ENCODE measurements at regions not wholly inside any gene's neighbourhood (a gene's known extent, or its start where the extent isn't known, plus 50 kb on each side); places are given as distances from the start of the nearest gene placed in this dataset.

GRCh38 chr12:19826980-19827550 lies 387.8 kb downstream of the AEBP2 start:
- DNase-seq (ENCODE audit: low read depth, low spot score), result no peak

- DNase-seq (ENCODE audit: low read depth, low spot score), result no peak
Observed at GRCh38 chr12:19829100-19829853, 390.0 kb downstream of the AEBP2 start.

DNA sequence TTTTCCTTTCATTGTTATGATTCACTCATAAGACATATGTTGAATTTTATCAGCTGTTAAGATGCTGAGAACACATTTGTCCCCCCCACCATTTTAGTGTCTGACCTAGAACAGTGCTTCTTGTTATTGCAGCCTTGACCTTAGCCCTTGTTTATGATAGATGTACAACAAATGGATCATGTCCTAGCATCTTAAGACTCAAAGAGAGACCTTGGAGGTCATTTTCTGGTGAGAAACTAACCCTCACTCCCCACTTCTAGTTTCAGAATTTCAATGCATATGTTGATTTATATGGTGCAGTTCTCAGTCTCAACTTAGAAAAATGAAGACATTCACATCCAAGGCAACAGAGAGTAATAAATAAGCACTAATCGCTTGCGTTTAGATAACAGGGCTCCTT lies 391.2 kb downstream of the AEBP2 start:
- DNase-seq (ENCODE audit: low read depth, low spot score), result no peak

GRCh38 chr12:19833775-19834501 lies 394.6 kb downstream of the AEBP2 start:
- DNase-seq (ENCODE audit: low read depth, low spot score), result no peak

DNA sequence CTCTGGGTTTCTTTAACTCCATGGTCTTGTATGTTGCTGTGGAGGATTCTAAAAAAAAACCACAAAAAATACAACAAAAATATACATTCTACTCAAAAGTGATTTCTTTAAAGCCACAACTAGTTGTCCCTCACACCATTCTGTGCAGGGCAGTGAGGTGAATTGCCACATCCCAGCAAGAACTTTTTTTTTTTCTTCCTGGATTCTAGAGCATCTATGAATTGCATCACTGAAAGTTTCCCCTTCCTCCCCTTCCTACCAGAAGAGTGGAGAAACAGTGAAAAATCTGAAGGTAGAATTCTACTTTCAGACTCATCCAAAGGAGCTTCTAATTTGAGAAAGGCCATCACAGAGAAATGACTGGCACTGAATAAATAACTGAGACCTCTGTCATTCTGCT lies 395.3 kb downstream of the AEBP2 start:
- no peak for DNase-seq (ENCODE audit: low read depth, low spot score)

DNA sequence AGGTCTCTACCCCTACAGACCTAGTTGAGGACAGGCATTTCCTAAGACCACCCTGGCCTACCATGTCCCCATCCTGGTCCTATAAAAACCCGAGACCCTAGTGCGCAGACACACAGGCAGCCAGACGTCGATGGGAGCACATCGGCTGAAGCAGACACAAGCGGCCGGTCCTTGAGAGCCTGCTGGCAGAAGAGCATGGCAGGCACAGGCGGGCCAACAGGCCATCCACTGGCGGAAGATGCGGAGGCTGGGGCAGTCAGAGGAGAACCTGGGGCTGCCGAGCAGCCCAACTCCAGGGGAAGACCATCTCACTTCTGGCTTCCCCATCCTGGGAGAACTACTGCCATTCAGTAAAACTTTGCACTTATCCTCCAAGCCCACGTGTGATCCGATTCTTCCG lies 396.8 kb downstream of the AEBP2 start:
- no peak for DNase-seq (ENCODE audit: low read depth, low spot score)

GRCh38 chr12:19836456-19836855 lies 397.2 kb downstream of the AEBP2 start:
- DNase-seq (ENCODE audit: low read depth, low spot score), result no peak

GRCh38 chr12:19837543-19837942 lies 398.3 kb downstream of the AEBP2 start:
- no peak for DNase-seq (ENCODE audit: low read depth, low spot score)

- DNase-seq (ENCODE audit: low read depth, low spot score), result no peak
Observed at GRCh38 chr12:19841451-19841850, 402.2 kb downstream of the AEBP2 start.

GRCh38 chr12:19842116-19842515 lies 402.8 kb downstream of the AEBP2 start:
- no peak for DNase-seq (ENCODE audit: low read depth, low spot score)

DNA sequence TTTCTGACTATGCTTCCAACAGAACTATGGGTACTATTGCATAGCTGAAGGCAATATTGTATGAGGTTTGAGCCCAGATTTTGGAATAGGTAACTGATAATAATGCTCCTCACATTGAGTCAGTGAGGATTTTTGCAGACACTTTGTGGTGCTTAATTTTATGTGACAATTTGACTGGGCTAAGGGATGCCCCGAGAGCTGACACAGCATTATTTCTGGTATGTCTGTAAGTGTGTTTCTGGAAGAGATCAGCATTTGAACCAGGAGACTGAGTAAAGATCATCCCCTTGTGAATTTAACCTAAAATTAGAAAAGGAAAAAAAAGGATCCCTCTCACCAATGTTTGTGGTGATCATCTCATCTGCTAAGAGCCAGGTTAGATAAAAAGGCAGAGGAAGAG lies 404.9 kb downstream of the AEBP2 start:
- DNase-seq (ENCODE audit: low read depth, low spot score), result no peak

DNA sequence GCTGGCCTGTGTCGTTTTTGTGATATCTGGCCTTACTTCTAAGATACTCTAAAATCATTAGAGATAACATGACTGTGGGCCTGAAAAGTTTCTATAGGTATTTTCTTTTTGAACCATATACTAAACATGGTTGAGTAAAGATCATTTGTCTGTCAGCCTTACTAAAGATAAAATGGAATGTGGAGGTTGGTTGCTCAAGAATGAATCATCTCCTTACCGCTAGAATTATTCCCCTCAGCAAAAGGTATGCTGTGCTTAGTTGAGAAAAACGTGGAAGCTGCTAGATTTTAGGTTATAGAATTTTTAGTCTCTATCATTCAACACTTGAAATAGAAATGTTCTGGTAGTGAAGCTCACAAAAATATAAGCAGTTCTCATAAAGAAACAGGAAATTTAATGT lies 407.3 kb downstream of the AEBP2 start:
- DNase-seq (ENCODE audit: low read depth, low spot score), result no peak

GRCh38 chr12:19847294-19848059 lies 408.2 kb downstream of the AEBP2 start:
- DNase-seq (ENCODE audit: low read depth, low spot score), result no peak

GRCh38 chr12:19848421-19848820 lies 409.1 kb downstream of the AEBP2 start:
- no peak for DNase-seq (ENCODE audit: low read depth, low spot score)

DNA sequence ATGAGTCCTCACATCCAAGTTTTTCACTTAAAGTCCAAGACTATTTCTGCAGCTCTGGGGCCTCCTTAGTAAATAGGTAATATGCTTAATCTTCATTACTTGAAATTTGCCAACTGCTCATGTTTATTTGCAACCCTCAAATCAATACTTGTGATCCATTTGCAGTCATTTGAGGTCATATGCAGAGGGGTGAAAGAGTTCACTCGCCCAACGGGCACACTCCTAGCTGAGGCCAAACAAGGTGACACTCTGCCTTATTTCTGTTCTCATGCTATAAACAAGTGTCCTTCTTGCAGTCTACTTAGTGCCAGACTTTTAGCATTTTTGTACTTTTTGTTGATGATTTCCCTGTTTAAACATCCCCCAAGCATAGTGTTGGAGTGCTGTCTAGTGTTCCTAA lies 409.9 kb downstream of the AEBP2 start:
- DNase-seq (ENCODE audit: low read depth, low spot score), result no peak

- no peak for DNase-seq (ENCODE audit: low read depth, low spot score)
Observed at GRCh38 chr12:19850346-19851065, 411.2 kb downstream of the AEBP2 start.

GRCh38 chr12:19852100-19852855 lies 413.0 kb downstream of the AEBP2 start:
- no peak for DNase-seq (ENCODE audit: low read depth, low spot score)

GRCh38 chr12:19855851-19856250 lies 416.6 kb downstream of the AEBP2 start:
- no peak for DNase-seq (ENCODE audit: low read depth, low spot score)

- no peak for DNase-seq (ENCODE audit: low read depth, low spot score)
Observed at GRCh38 chr12:19856389-19856788, 417.1 kb downstream of the AEBP2 start.

GRCh38 chr12:19857204-19857603 lies 417.9 kb downstream of the AEBP2 start:
- DNase-seq (ENCODE audit: low read depth, low spot score), result no peak

DNA sequence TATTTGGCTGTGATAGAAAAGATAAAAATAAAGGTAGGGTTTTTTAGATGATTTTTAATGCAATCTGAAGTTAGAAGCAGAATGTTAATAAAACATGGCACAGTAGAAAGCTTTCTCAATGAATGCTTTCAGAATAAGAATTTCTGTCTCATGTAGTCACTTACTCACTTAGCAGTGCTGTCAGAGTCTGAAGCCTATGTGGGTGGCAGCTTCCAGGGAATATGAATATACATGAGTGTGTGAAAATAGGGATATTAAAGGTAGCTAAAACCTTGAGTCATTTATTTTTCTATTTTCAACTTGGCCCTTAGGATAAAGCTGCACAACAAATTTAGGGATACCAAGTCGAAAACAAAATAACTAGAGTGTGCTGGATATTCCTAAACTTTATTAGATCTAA lies 427.9 kb downstream of the AEBP2 start:
- DNase-seq (ENCODE audit: low read depth, low spot score), result no peak
